NCI-H748 (cell line): ENCODE measurements at regions not wholly inside any gene's neighbourhood (a gene's known extent, or its start where the extent isn't known, plus 50 kb on each side); places are given as distances from the start of the nearest gene placed in this dataset.
"Not testable (repeated sequence)": the region's sequence is repeated elsewhere in the genome, so short reads cannot be mapped to it uniquely, and the experiment has no call there.

Source experiments
- DNase-seq: peaks from one replicate; lab custom pipeline; 2025; ENCODE audit not compliant: unreplicated experiment; lab: John Stamatoyannopoulos, UW

GRCh38 chr16:88298833-88299745 lies 83.7 kb upstream of the ZNF469 start:
- DNase-seq = no peak

DNA sequence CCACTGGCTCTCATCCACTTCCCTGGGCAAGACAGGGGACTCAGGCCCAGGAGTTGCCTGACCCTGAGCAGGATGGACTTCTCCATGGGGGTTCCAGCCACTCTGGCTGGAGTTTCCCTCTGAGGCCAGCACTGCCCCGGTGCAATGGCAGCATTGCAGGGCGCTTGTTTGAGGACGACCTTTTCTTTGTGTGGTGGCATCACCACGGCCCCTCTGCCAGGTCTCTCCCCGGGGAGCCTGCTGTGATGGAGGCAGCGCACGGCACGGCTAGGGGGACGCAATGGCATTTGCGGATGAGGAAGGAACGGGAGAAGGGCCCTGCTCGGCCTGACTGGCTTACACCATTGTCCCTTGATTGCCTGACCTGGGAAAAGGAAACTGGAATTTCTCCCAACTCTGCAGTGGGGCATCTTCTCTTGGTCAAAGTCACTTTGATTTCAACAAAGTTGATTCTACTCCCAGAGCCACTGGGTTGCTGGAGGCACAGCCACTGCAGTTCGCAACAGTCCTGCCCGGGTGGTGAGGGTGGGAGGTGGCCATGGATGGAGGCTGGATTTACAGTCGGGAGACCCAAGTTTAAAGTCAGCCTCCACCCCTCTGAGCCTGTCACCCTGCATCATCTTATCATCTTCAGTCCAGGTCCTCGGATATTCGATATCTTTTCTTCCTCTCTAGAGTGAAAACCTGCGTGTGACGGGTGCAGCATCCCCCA lies 82.9 kb upstream of the ZNF469 start:
- no peak for DNase-seq

GRCh38 chr16:88300463-88300835 lies 82.3 kb upstream of the ZNF469 start:
- DNase-seq = no peak

- no peak for DNase-seq
Observed at GRCh38 chr16:88301431-88301830, 81.3 kb upstream of the ZNF469 start.

DNA sequence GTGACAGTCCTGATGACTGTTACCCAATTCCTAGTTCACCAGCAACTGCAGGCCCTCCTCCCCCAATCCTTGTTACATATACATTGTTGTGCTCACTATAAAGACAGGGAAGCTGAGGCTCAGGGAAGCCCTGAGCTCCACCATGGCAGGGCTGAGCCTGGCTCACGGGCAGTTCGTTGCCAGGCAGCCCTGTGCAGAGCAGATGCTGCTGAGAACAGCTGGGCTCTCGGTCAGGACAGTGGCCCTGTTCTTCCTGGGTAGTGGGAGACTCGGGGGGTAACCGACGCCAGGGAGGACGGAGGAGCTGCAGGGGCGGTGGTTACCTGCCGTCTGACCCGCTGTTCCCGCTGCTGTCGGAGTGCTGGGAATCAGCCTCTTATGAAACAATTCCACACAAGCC lies 80.9 kb upstream of the ZNF469 start:
- DNase-seq = no peak

DNA sequence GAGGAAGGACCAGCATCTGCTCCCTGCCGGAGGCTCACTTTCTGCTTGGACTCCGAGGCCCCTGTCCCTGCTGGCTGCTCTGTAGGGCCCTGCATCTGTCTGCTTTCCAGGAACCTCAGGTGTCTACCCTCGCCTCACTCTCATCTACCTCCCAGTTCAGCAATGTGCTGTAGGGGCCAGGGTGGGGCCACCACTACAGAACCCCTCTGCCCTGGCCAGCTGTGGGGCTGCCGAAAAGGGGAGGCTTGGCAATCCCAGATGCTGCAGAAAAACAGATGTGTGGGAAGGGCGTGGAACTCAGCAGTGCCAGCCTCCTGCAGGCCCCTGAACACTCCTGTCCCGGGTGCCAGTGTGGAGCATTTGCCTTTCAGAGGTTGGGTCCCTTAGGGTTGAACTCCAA lies 80.1 kb upstream of the ZNF469 start:
- DNase-seq = no peak

DNA sequence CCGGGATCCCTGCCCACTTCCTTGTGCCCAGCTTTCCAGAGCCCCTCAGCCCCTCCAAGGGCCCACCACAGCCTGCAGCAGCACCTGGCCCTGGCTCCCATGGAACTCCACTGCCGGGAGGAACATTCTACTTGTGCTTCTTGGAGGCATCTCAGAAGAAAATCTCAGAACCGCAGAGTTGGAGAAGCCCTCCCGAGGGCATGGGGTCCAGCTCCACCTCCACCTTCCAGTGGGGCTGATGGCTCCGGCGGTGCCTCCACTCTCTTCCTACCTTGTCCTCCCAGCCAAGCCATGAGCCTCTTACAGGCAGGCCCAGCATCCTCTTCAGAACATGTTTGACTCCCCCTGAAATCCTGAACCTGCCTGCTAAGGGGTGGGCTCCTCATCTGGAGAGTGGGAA lies 79.4 kb upstream of the ZNF469 start:
- no peak for DNase-seq

DNA sequence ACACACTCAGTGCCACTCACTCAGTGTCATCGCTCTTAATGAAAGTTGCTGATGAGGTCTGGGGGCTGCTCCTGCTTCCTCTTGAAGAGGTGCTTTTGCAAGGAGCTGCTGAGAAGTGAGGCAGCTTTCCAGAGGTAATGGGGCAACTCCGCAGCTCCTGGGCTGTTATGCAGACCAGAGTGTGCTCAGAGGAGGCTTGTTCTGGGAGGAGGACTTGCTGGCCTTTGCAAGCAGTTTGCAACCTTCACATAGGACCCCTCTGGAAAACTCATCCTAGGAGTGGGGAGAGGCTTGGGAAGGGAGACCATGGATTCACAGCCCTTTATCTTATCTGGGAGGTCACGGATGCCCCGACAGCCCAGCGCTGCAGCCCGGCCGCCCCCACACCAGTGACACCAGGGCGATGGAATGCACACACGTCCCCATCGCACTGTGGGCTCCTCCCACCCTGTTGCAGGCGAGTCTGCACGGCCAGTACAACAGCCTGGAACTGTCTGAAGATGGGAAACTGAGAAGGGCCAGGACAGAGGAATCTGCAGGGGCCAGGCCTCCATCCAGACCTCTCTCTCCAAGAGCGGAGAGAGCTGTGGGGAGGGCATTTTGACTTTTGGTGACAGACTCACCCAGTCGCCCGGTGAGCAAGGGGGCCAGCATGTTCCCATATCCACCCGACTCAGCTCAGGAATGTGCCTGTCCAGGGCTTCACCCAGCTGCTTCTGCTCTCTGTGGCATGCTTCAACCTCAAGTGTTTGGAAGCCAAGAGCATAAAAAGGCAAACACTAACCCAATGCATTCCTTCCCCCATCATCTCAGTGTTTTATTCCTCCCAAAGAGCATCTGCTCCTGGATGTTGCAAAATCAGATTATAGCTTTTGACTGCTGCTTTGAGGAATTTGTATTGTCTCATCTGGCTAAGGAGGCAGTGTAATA lies 78.6 kb upstream of the ZNF469 start:
- DNase-seq = no peak

DNA sequence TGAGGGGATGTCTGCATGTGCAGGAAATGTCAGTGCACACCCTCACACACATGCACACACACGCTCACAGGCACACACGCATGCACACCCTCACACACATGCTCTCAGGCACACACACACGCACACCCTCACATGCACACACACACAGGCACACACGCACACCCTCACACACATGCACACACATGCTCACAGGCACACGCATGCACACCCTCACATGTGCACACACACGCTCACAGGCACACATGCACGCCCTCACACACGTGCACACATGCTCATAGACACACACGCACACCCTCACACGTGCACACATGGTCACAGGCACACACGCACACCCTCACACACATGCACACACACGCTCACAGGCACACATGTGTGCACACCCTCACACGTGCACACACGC lies 77.6 kb upstream of the ZNF469 start:
- no peak for DNase-seq

- no peak for DNase-seq
Observed at GRCh38 chr16:88306411-88306810, 76.3 kb upstream of the ZNF469 start.

DNA sequence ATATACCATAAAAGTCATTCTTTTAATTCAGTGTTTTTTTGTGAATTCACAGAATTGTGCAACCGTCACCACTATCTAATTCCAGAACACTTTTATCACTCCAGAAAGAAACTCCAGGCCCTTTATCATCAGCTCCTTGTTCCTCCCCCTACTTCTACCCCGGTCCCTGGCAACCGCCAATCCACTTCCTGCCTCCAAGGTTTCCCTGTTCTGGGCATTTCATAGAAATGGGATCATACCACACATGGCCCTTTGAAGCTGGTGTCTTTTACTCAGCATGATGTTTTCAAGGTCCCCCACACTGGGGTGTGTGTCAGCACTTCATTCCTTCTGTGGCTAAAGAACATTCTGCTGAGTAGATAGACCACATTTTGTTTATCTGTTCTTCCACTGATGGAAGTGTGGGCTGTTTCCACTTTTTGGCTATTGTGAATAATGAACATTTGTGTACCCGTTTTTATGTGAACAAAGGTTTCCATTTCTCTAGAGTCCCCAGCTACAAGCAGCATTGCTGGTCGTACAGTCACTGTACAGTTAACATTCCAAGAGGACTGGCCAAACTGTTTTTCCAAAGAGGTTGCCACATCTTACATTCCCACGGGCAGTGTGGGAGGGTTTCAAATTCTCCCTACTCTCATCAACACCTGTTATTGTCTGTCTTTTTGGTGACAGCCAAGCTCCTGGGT lies 75.8 kb upstream of the ZNF469 start:
- DNase-seq = no peak

- DNase-seq = no peak
Observed at GRCh38 chr16:88308441-88309173, 74.2 kb upstream of the ZNF469 start.

- DNase-seq = no peak
Observed at GRCh38 chr16:88309174-88309907, 73.4 kb upstream of the ZNF469 start.

DNA sequence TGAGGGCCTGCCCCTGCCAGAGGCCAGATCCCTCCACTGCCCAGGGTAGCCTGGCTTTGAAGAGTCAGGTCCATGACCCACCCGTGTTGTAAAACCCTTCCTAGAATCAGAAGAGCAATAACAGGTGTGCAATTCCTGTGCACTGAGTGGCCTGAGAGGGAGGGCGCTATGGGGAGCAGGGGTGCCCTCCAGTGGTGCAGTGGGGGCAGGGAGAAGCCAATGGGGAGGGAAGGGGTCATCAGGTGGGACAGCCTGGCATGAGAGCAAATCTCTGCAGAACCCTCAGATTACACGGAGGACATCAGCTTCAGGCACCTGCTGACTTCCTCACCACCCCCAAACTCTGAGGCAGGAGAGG lies 72.9 kb upstream of the ZNF469 start:
- no peak for DNase-seq

- no peak for DNase-seq
Observed at GRCh38 chr16:88310796-88311605, 71.8 kb upstream of the ZNF469 start.

- not testable (repeated sequence) for DNase-seq
Observed at GRCh38 chr16:88311860-88312259, 70.9 kb upstream of the ZNF469 start.

DNA sequence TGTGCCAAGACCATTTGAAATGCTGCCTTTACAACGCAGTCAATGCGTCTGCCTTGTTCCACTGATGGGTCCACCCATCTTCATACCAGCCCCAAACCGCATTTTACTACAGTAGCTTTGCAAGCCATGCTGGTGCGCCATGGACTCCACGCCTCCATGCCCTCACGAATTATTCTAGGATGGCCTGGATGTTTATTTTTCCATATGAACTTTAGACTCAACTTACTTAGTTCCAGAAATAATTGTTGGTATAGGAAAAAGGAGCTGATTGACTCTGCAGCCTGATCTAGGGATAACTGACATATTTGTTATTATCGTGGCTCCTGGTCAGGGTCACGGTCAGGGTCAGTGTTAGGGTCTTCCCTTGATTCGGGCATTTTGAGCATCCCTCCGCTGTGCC lies 70.0 kb upstream of the ZNF469 start:
- DNase-seq = no peak

GRCh38 chr16:88314991-88315542 lies 67.7 kb upstream of the ZNF469 start:
- DNase-seq = no peak
